A549 (cell line): ENCODE measurements at regions not wholly inside any gene's neighbourhood (a gene's known extent, or its start where the extent isn't known, plus 50 kb on each side); places are given as distances from the start of the nearest gene placed in this dataset.

ENCODE experiments used
- ATAC-seq, 2 experiments: fragments of 200-7000 bp in 1 of 2; fragments of >200 bp in 1 of 2; cut with Nextera tagmentation in 1 of 2; cut with Tn5 transposase in 1 of 2; 3 replicates each; pipeline versions ENCODE4 v1.8.0 to v1.9.1; 2018 to 2020; ENCODE audit warnings: mild to moderate bottlenecking in 1 of 2, moderate library complexity in 1 of 2
- CTCF ChIA-PET: fragments of 300-600 bp; sonication (Branson Sonifier 250); formaldehyde crosslinking; extraction: SDS; loops from one replicate; lab custom pipeline; 2021; ENCODE audit warnings: antibody characterized with exemption, inconsistent platforms; lab: Yijun Ruan, JAX
- POLR2A ChIA-PET: fragments of 350-600 bp; formaldehyde crosslinking; extraction: SDS; loops from one replicate; lab custom pipeline; 2021; ENCODE audit warnings: antibody characterized with exemption, inconsistent platforms; lab: Yijun Ruan, JAX
- DNase-seq, 2 experiments: peaks; one replicate each; pipeline versions ENCODE4 v3.0.0 to v3.0.0-alpha.2; 2011 to 2016; ENCODE audit warnings: low read depth in 1 of 2, low spot score in 1 of 2
- FAIRE-seq: peaks from 2 replicates; lab custom pipeline; 2011; peaks lifted over from hg19 to GRCh38; lab: Jason Lieb, UNC
- H3K27ac ChIP-seq, 2 experiments: fragments of >200 bp; sonication (Bioruptor Twin); formaldehyde crosslinking; 3 replicates each; pipeline ENCODE4 v1.5.1; 2016 to 2017
- H3K4me1 ChIP-seq: fragments of >200 bp; sonication (Bioruptor Twin); formaldehyde crosslinking; 3 replicates; pipeline ENCODE4 v1.6.1; 2016
- H3K4me2 ChIP-seq: fragments of >200 bp; sonication (Bioruptor Twin); formaldehyde crosslinking; 3 replicates; pipeline ENCODE4 v1.6.1; 2016
- H3K4me3 ChIP-seq: fragments of >200 bp; sonication (Bioruptor Twin); formaldehyde crosslinking; 3 replicates; pipeline ENCODE4 v1.5.1; 2016
- H3K9me3 ChIP-seq: fragments of >200 bp; sonication (Bioruptor Twin); formaldehyde crosslinking; 3 replicates; pipeline ENCODE4 v1.6.1; 2016
- CBX2 ChIP-seq: fragments of 200-600 bp; sonication (generic); IDR thresholded peaks from 2 replicates; pipeline ENCODE4 v1.6.1; 2016; ENCODE audit warnings: low read depth, mild to moderate bottlenecking, borderline replicate concordance
- CBX8 ChIP-seq: fragments of 200-600 bp; sonication (generic); IDR thresholded peaks from 2 replicates; pipeline ENCODE4 v1.6.1; 2016
- EP300 ChIP-seq, 2 experiments: fragments of >200 bp; sonication (Bioruptor Twin); formaldehyde crosslinking; IDR thresholded peaks; 2 replicates in 1 of 2; 3 replicates in 1 of 2; pipeline ENCODE4 v1.6.1; 2016 to 2017
- FOSB ChIP-seq: fragments of 250-450 bp; sonication (Bioruptor Pico); IDR thresholded peaks from 2 replicates; pipeline ENCODE4 v1.5.0; 2020; ENCODE audit warnings: mild to moderate bottlenecking, moderate library complexity
- FOSL2 ChIP-seq, 2 experiments: fragments of 450-650 bp in 1 of 2; fragments of >200 bp in 1 of 2; sonication (Bioruptor Twin) in 1 of 2; formaldehyde crosslinking; IDR thresholded peaks; 2 replicates each; pipeline versions ENCODE4 v1.5.0 to v1.6.1; 2016 to 2020; ENCODE audit warnings: mild to moderate bottlenecking in 1 of 2, moderate library complexity in 1 of 2
- HOXA7 ChIP-seq: fragments of 250-450 bp; sonication (Bioruptor Pico); IDR thresholded peaks from 2 replicates; pipeline ENCODE4 v1.5.0; 2020; ENCODE audit warnings: mild to moderate bottlenecking, moderate library complexity
- HOXB13 ChIP-seq: fragments of 250-450 bp; sonication (Bioruptor Pico); IDR thresholded peaks from 2 replicates; pipeline ENCODE4 v1.5.0; 2020; ENCODE audit warnings: low read depth, mild to moderate bottlenecking, moderate library complexity
- HOXB5 ChIP-seq: fragments of 250-450 bp; sonication (Bioruptor Pico); IDR thresholded peaks from 2 replicates; pipeline ENCODE4 v1.5.0; 2020; ENCODE audit warnings: mild to moderate bottlenecking, moderate library complexity
- JUN ChIP-seq, 2 experiments: fragments of >200 bp; sonication (Bioruptor Twin); formaldehyde crosslinking; IDR thresholded peaks; 2 replicates in 1 of 2; 3 replicates in 1 of 2; pipeline ENCODE4 v1.6.1; 2016 to 2017
- NPAS2 ChIP-seq: fragments of 250-450 bp; sonication (Bioruptor Pico); IDR thresholded peaks from 2 replicates; pipeline ENCODE4 v1.8.0; 2022; ENCODE audit warnings: mild to moderate bottlenecking, moderate library complexity, borderline replicate concordance
- POLR2A ChIP-seq: IDR thresholded peaks from 2 replicates; pipeline ENCODE4 v1.6.1; 2012; ENCODE audit warnings: mild to moderate bottlenecking, low read length
- RAD21 ChIP-seq, 2 experiments: fragments of >200 bp in 1 of 2; sonication (Bioruptor Twin) in 1 of 2; formaldehyde crosslinking in 1 of 2; IDR thresholded peaks in 1 of 2; conservative IDR thresholded peaks in 1 of 2; 2 replicates in 1 of 2; 3 replicates in 1 of 2; pipeline ENCODE4 v1.6.1; 2012 to 2018; ENCODE audit warnings: inconsistent platforms in 1 of 2
- RARB ChIP-seq: fragments of 250-450 bp; sonication (Bioruptor Pico); IDR thresholded peaks from 2 replicates; pipeline ENCODE4 v1.8.0; 2021; ENCODE audit warnings: mild to moderate bottlenecking, moderate library complexity
- RFX5 ChIP-seq: fragments of 450-650 bp; IDR thresholded peaks from 2 replicates; pipeline ENCODE4 v1.7.1; 2014; ENCODE audit warnings: antibody characterized with exemption, mild to moderate bottlenecking, moderate library complexity
- SREBF2 ChIP-seq: fragments of 450-650 bp; IDR thresholded peaks from 2 replicates; pipeline ENCODE4 v1.6.1; 2014; ENCODE audit warnings: mild to moderate bottlenecking, moderate library complexity
- TFCP2L1 ChIP-seq: fragments of 250-450 bp; sonication (Bioruptor Pico); IDR thresholded peaks from 2 replicates; pipeline ENCODE4 v1.5.0; 2021; ENCODE audit warnings: mild to moderate bottlenecking
- USF2 ChIP-seq: fragments of 450-650 bp; IDR thresholded peaks from 2 replicates; pipeline ENCODE4 v1.6.1; 2014; ENCODE audit warnings: antibody characterized with exemption
- ZFP36 ChIP-seq: fragments of 450-650 bp; IDR thresholded peaks from 2 replicates; pipeline ENCODE4 v1.6.1; 2014; ENCODE audit warnings: borderline replicate concordance; ENCODE audit not compliant: partially characterized antibody
- WGBS: methylation state at CpG from one replicate; pipeline ENCODE4 v1.1.6; 2017; ENCODE audit errors: missing lambda C conversion rate; 5-methylcytosine and 5-hydroxymethylcytosine counted together
- TF ChIP-seq, protein P1 (sequence below): IDR thresholded peaks from 2 replicates; pipeline ENCODE4 v1.6.1; 2012
- TF ChIP-seq, protein P2 (sequence below): fragments of 250-450 bp; sonication (Bioruptor Pico); IDR thresholded peaks from 2 replicates; pipeline ENCODE4 v1.5.0; 2020; ENCODE audit warnings: low read depth, mild to moderate bottlenecking, moderate library complexity
- TF ChIP-seq, protein P3 (sequence below): fragments of 250-450 bp; sonication (Bioruptor Pico); IDR thresholded peaks from 2 replicates; pipeline ENCODE4 v1.5.0; 2021; ENCODE audit warnings: mild to moderate bottlenecking, moderate library complexity, borderline replicate concordance

DNA sequence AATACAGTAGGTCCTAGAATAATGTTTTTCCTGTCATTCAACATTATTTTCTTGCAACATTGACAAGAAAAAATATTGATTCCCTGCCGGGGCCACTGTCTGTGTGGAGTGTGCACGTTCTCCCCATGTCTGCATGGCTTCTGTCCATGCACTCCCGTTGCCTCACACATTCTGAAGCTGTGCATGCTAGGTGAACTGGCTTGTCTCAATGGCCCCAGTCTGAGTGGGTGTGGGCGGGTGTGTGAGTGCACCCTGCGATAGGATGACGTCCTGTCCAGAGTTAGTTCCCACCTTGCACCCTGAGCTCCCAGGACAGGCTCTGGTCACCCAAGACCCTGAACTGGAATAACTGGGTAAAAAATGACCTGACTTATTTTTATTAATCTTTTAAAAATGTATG, 186.1 kb downstream of the CAND1 start (continued):
- no peak for TF ChIP-seq NPAS2 (CRISPR knock-in tag)
- TF ChIP-seq RAD21 (conservative IDR thresholded peaks at IDR 0.05 in 1 of 2, IDR thresholded peaks at IDR 0.05 in 1 of 2): no peak
- TF ChIP-seq, protein P1, sequence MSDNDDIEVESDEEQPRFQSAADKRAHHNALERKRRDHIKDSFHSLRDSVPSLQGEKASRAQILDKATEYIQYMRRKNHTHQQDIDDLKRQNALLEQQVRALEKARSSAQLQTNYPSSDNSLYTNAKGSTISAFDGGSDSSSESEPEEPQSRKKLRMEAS: no peak
- no peak for TF ChIP-seq HOXB13 (CRISPR knock-in tag)
- TF ChIP-seq RARB (CRISPR knock-in tag): no peak

DNA sequence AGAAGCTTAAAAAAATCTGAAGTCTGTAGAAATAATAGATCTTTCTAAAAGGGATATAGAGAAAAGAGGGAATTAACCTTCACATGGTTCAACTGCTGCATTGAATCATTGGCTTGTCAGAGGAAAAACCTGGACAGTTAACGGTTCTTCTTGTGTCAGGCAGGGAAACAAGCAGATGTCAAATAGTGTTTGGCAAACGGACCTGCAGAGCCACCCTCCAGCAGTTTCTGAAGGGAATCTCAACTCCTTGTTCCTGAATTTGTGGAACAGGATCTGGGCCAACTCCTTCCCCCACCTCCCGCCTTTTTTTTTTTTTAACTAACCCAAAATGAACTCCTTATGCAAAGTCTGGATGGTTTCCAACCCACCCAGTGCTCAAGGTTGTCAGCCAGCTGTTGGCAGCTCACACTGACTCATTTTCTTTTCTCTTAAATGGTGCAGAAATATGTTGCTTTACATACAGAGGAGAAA, 187.3 kb downstream of the CAND1 start:
- DNase-seq: no peak

GRCh38 chr12:67457136-67457535, 188.0 kb downstream of the CAND1 start:
- H3K4me1 ChIP-seq: no peaks in the 10 kb centered on the region
- no peak for ATAC-seq
- ChIA-PET POLR2A (no interaction called here), CTCF (no interaction called here)
- no peak overlapping the region for H3K27ac ChIP-seq
- FAIRE-seq: no peak
- 43% methylated on average over 2 of the region's 2 CpGs for WGBS
- no peaks in the 10 kb centered on the region for H3K9me3 ChIP-seq
- DNase-seq: no peak
- TF ChIP-seq, protein P1: no peak
- no peak for TF ChIP-seq EP300 (IDR thresholded peaks at IDR 0.05)
- no peak for TF ChIP-seq USF2
- TF ChIP-seq HOXB5: no peak
- TF ChIP-seq FOSL2 (IDR thresholded peaks at IDR 0.05): no peak
- no peak for TF ChIP-seq FOSL2 (CRISPR knock-in tag; IDR thresholded peaks at IDR 0.05)
- no peak for TF ChIP-seq POLR2A
- no peak for TF ChIP-seq JUN (IDR thresholded peaks at IDR 0.05)
- TF ChIP-seq FOSB (CRISPR knock-in tag): no peak
- no peak for TF ChIP-seq ZFP36
- no peak for TF ChIP-seq TFCP2L1
- TF ChIP-seq RFX5: no peak
- TF ChIP-seq, all 56 proteins: peak for 0
- no peak overlapping the region for H3K4me2 ChIP-seq
- no peak overlapping the region for H3K4me3 ChIP-seq

More for the DNA sequence above, 187.3 kb downstream of the CAND1 start:
- ChIA-PET POLR2A (no interaction called here), CTCF (interaction anchor here (0.6 kb wide), 1 partner anchor 23 kb away, joined by 3 read pairs; no protein-coding TSS in a partner anchor)
- Histone ChIP-seq H3K4me2 (no peak overlapping the region), H3K27ac (no peak overlapping the region)
- FAIRE-seq (no peak), ATAC-seq (no peak)
- 16% methylated on average over 3 of the region's 3 CpGs for WGBS
- TF ChIP-seq CBX2 (no peak), CBX8 (no peak), RARB (CRISPR knock-in tag) (no peak), SREBF2 (no peak), NPAS2 (CRISPR knock-in tag) (no peak), HOXA7 (CRISPR knock-in tag) (no peak)
- TF ChIP-seq, protein P2, sequence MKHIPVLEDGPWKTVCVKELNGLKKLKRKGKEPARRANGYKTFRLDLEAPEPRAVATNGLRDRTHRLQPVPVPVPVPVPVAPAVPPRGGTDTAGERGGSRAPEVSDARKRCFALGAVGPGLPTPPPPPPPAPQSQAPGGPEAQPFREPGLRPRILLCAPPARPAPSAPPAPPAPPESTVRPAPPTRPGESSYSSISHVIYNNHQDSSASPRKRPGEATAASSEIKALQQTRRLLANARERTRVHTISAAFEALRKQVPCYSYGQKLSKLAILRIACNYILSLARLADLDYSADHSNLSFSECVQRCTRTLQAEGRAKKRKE (CRISPR knock-in tag): no peak
- TF ChIP-seq, protein P3, sequence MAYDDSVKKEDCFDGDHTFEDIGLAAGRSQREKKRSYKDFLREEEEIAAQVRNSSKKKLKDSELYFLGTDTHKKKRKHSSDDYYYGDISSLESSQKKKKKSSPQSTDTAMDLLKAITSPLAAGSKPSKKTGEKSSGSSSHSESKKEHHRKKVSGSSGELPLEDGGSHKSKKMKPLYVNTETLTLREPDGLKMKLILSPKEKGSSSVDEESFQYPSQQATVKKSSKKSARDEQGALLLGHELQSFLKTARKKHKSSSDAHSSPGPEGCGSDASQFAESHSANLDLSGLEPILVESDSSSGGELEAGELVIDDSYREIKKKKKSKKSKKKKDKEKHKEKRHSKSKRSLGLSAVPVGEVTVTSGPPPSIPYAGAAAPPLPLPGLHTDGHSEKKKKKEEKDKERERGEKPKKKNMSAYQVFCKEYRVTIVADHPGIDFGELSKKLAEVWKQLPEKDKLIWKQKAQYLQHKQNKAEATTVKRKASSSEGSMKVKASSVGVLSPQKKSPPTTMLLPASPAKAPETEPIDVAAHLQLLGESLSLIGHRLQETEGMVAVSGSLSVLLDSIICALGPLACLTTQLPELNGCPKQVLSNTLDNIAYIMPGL (CRISPR knock-in tag): no peak
- TF ChIP-seq, all 56 proteins: peak for 0
- no peaks in the 10 kb centered on the region for H3K9me3 ChIP-seq
- H3K4me1 ChIP-seq: no peaks in the 10 kb centered on the region
- no peak overlapping the region for H3K4me3 ChIP-seq
